Erythroblast (primary cell): ENCODE measurements at regions not wholly inside any gene's neighbourhood (a gene's known extent, or its start where the extent isn't known, plus 50 kb on each side); places are given as distances from the start of the nearest gene placed in this dataset.
"Not testable (repeated sequence)": the region's sequence is repeated elsewhere in the genome, so short reads cannot be mapped to it uniquely, and the experiment has no call there.

Source experiments
- GATA1 ChIP-seq: IDR thresholded peaks from 2 replicates; pipeline ENCODE4 v1.6.1; 2011; ENCODE audit warnings: low read depth, mild to moderate bottlenecking, control low read depth, low read length, moderate library complexity
- POLR2A ChIP-seq: IDR thresholded peaks from 2 replicates; pipeline ENCODE4 v1.6.1; 2011; ENCODE audit warnings: mild to moderate bottlenecking, low read length

DNA sequence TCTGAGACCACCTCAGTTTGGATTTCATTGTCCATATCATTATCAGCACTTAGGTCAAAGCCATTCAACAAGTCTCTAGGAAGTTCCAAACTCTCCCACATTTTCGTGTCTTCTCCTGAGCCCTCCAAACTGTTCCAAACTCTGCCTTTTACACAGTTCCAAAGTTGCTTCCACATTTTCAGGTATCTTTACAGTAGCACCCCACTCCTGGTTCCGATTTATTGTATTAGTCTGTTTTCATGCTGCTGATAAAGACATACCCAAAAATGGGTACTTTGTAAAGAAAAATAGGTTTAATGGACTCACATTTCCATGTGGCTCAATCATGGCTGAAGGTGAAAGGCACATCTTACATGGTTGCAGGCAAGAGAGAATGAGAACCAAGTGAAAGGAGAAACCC is 646.4 kb upstream of the LRFN5 start:
- not testable (repeated sequence) for TF ChIP-seq POLR2A, GATA1
